CD4-positive, alpha-beta T cell (primary cell): ENCODE measurements at regions not wholly inside any gene's neighbourhood (a gene's known extent, or its start where the extent isn't known, plus 50 kb on each side); places are given as distances from the start of the nearest gene placed in this dataset.

Experiments used
- ATAC-seq: fragments of 200-7000 bp; cut with Tn5 transposase; one replicate; pipeline ENCODE4 v1.10.0; 2022; ENCODE audit warnings: mild to moderate bottlenecking; ENCODE audit not compliant: poor library complexity
- CTCF ChIA-PET: fragments of 350-600 bp; sonication (Branson Sonifier 250); formaldehyde crosslinking; loops from one replicate; lab custom pipeline; 2021; ENCODE audit warnings: antibody characterized with exemption, inconsistent platforms; lab: Charles Lee
- POLR2A ChIA-PET: fragments of 350-600 bp; sonication (Branson Sonifier 250); formaldehyde crosslinking; loops from one replicate; lab custom pipeline; 2021; ENCODE audit warnings: antibody characterized with exemption, inconsistent platforms; lab: Charles Lee
- DNase-seq, 14 experiments: peaks; one replicate each; pipeline ENCODE4 v3.0.0-alpha.2; 2013 to 2020; ENCODE audit warnings: mixed read lengths in 2 of 14
- H3K27ac ChIP-seq, 2 donors: one replicate each; pipeline versions ENCODE4 v1.5.1 to v1.7.0; 2013; ENCODE audit warnings: low read length in 2 of 2, low read depth in 1 of 2, mild to moderate bottlenecking in 1 of 2
- H3K27me3 ChIP-seq, 2 experiments: 1 replicate in 1 of 2; 2 replicates in 1 of 2; pipeline versions ENCODE4 v1.6.1 to v1.7.0; 2013; ENCODE audit warnings: low read length in 2 of 2, control low read depth in 1 of 2, mild to moderate bottlenecking in 1 of 2, moderate library complexity in 1 of 2; ENCODE audit not compliant: insufficient read depth in 2 of 2, control insufficient read depth in 1 of 2
- H3K36me3 ChIP-seq: one replicate; pipeline ENCODE4 v1.6.1; 2013; ENCODE audit warnings: low read length, control low read depth; ENCODE audit not compliant: insufficient read depth
- H3K4me1 ChIP-seq: one replicate; pipeline ENCODE4 v1.6.1; 2013; ENCODE audit warnings: low read length, control low read depth; ENCODE audit not compliant: insufficient read depth
- H3K4me3 ChIP-seq: one replicate; pipeline ENCODE4 v1.5.1; 2013; ENCODE audit warnings: mild to moderate bottlenecking, low read length, moderate library complexity
- H3K9me3 ChIP-seq, 2 experiments: 1 replicate in 1 of 2; 2 replicates in 1 of 2; pipeline versions ENCODE4 v1.6.1 to v1.7.0; 2013; ENCODE audit warnings: low read length in 2 of 2, mild to moderate bottlenecking in 2 of 2, control low read depth in 1 of 2, moderate library complexity in 1 of 2; ENCODE audit not compliant: control insufficient read depth in 1 of 2, insufficient read depth in 1 of 2
- H3K27ac Mint-ChIP-seq: one replicate; pipeline ENCODE4 v1.8.0; 2020; ENCODE audit warnings: mixed read lengths
- H3K27me3 Mint-ChIP-seq: one replicate; pipeline ENCODE4 v1.8.0; 2021; ENCODE audit warnings: mixed read lengths
- H3K36me3 Mint-ChIP-seq: one replicate; pipeline ENCODE4 v1.8.0; 2021; ENCODE audit warnings: low read depth, mixed read lengths
- H3K4me1 Mint-ChIP-seq: one replicate; pipeline ENCODE4 v1.8.0; 2021; ENCODE audit warnings: low read depth, mixed read lengths
- H3K4me3 Mint-ChIP-seq: one replicate; pipeline ENCODE4 v1.8.0; 2020; ENCODE audit warnings: mild to moderate bottlenecking, mixed read lengths
- H3K9me3 Mint-ChIP-seq: one replicate; pipeline ENCODE4 v1.8.0; 2020; ENCODE audit warnings: mixed read lengths
- intact Hi-C, 2 experiments: fragments of 100-400 bp; cut with DNase I in 1 of 2; cut with micrococcal nuclease in 1 of 2; formaldehyde crosslinking; loops; one replicate each; pipeline versions ENCODE4 v1.15.1 to v1.9.0; 2023 to 2025; cut with DNase I, micrococcal nuclease
- TF ChIP-seq, protein P1 (sequence below): fragments of 200-600 bp; IDR thresholded peaks from one replicate; pipeline ENCODE4 v1.8.0; 2022; ENCODE audit warnings: antibody characterized with exemption, mild to moderate bottlenecking

DNA sequence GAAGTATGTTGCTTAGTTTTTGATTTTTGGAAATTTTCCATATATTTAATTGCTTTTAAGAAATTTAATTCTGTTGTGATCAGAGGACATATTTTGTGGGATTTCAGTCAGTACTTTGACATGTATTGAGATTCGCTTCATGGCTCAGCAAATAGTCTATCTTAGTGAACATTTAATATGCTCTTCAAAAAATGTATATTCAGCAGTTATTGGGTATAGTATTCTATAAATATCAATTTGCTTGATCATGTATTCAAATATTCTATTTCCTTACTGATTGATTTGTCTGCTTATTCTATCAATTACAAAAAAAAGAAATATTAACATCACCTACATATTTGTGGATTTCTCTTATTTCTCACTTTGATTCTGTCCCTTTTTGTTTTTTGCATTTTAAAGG is 79.5 kb upstream of the HAND1 start:
- ATAC-seq (no peak), DNase-seq (no peak)
- no peak overlapping the region for H3K27ac Mint-ChIP-seq
- ChIA-PET POLR2A (no interaction called here), CTCF (no interaction called here)
- H3K4me1 Mint-ChIP-seq: no peaks in the 10 kb centered on the region
- H3K36me3 ChIP-seq: no peaks in the 10 kb centered on the region
- TF ChIP-seq, protein P1, sequence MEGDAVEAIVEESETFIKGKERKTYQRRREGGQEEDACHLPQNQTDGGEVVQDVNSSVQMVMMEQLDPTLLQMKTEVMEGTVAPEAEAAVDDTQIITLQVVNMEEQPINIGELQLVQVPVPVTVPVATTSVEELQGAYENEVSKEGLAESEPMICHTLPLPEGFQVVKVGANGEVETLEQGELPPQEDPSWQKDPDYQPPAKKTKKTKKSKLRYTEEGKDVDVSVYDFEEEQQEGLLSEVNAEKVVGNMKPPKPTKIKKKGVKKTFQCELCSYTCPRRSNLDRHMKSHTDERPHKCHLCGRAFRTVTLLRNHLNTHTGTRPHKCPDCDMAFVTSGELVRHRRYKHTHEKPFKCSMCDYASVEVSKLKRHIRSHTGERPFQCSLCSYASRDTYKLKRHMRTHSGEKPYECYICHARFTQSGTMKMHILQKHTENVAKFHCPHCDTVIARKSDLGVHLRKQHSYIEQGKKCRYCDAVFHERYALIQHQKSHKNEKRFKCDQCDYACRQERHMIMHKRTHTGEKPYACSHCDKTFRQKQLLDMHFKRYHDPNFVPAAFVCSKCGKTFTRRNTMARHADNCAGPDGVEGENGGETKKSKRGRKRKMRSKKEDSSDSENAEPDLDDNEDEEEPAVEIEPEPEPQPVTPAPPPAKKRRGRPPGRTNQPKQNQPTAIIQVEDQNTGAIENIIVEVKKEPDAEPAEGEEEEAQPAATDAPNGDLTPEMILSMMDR: no peak
- no peaks in the 10 kb centered on the region for H3K4me1 ChIP-seq
- intact Hi-C loops: no loop called here
- no peak overlapping the region for H3K4me3 ChIP-seq
- peaks cover 3 to 9% of the 10 kb centered on the region in 2 experiments for H3K9me3 ChIP-seq
- H3K36me3 Mint-ChIP-seq: no peaks in the 10 kb centered on the region
- H3K27me3 Mint-ChIP-seq: peaks cover 4% of the 10 kb centered on the region
- H3K4me3 Mint-ChIP-seq: no peak overlapping the region
- no peak overlapping the region for H3K27ac ChIP-seq
- no peaks in the 10 kb centered on the region for H3K27me3 ChIP-seq
- H3K9me3 Mint-ChIP-seq: peaks cover 10% of the 10 kb centered on the region

DNA sequence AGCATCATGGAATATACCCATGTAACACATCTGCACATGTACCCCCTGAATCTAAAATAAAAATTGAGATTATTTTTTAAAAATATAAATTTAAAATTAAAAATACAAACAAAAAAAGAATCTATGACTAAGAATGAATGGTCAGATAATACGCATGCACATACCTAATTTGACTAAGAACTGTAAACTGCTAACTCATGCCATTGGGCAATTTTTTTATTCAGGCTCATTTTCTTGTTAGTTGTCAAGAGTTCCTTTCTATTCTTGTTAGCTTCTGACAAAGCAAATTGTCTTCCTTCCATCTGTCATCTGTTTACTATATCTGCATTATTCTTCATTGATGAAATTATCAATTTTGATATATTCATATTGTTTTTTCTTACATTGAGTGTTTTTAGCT is 69.5 kb upstream of the HAND1 start:
- intact Hi-C loops: no loop called here

DNA sequence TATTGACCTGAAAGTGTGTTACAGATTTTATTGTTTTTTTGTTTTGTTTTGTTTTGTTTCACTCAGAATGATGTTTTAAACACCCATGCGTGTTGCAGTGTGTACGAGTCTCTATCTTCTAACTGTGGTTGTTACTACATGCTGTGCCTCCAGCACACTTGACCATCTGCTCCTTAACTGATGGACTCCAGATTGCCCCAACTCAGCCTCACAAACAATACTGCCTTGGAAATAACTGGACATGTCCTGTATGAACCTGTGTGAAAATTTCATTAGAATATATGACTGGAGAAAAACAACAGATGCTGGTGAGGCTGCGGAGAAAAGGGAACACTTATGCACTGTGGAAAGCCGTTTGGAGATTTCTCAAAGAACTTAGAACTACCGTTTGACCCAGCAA is 68.7 kb upstream of the HAND1 start:
- CTCF ChIA-PET: no interaction called here
- H3K27ac ChIP-seq: no peak overlapping the region
- H3K36me3 ChIP-seq: no peaks in the 10 kb centered on the region
- H3K4me1 ChIP-seq: no peaks in the 10 kb centered on the region
- Mint-ChIP-seq H3K27ac (no peak overlapping the region), H3K36me3 (no peaks in the 10 kb centered on the region), H3K4me3 (no peak overlapping the region), H3K27me3 (peaks cover 31% of the 10 kb centered on the region), H3K4me1 (no peaks in the 10 kb centered on the region), H3K9me3 (no peaks in the 10 kb centered on the region)
- H3K9me3 ChIP-seq: no peaks in the 10 kb centered on the region
- ATAC-seq (no peak), DNase-seq (no peak)
- TF ChIP-seq, protein P1: no peak
- H3K4me3 ChIP-seq: no peak overlapping the region
- intact Hi-C loops: no loop called here
- POLR2A ChIA-PET: no interaction called here
- peaks cover 2 to 14% of the 10 kb centered on the region in 2 experiments for H3K27me3 ChIP-seq

More for the DNA sequence above, 69.5 kb upstream of the HAND1 start:
- Mint-ChIP-seq H3K9me3 (no peaks in the 10 kb centered on the region), H3K27ac (no peak overlapping the region), H3K36me3 (no peaks in the 10 kb centered on the region), H3K27me3 (peaks cover 31% of the 10 kb centered on the region), H3K4me1 (no peaks in the 10 kb centered on the region), H3K4me3 (no peak overlapping the region)
- CTCF ChIA-PET: no interaction called here
- Histone ChIP-seq H3K4me3 (no peak overlapping the region), H3K27ac (no peak overlapping the region), H3K9me3 (peaks cover 0 to 5% of the 10 kb centered on the region in 2 experiments), H3K27me3 (peaks cover 2 to 12% of the 10 kb centered on the region in 2 experiments), H3K36me3 (no peaks in the 10 kb centered on the region), H3K4me1 (no peaks in the 10 kb centered on the region)
- DNase-seq (no peak), ATAC-seq (no peak)
- POLR2A ChIA-PET: no interaction called here
- TF ChIP-seq, protein P1: no peak
